ENCODE measurements at regions not wholly inside any gene's neighbourhood (a gene's known extent, or its start where the extent isn't known, plus 50 kb on each side); places are given as distances from the start of the nearest gene placed in this dataset.

DNA sequence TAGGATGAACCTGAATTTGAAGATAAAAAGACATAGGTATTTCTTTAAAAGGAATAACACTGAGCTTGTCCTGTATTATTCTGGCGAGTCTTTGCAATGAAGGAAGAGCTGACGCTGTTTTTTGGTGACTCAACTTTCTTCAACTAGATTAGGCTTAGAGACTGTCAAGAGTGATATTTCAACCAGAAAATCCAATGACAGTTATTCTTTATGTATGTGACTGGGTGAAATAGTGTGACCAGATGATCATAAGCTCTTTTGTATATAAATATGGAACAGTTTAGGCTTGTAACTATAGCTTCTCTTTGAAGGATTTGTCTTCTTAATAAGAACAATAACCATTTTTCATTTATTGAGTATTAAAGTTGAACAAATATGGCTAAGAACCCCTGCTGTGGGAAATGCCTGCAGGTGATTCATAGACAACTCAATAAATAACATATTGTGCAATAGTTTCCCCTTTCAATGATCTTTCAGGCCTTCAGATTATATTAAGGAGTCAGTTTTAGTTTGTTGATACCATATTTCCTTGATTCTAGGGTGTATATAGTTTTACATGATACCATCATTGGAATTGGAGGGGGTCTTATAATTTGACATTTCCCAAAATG is 265.6 kb upstream of the JAG1 start:
- no peak for TF ChIP-seq EZH2 (optimal IDR thresholded peaks at IDR 0.05; ENCODE audit: low read depth, low read length)
- TF ChIP-seq, protein P1, sequence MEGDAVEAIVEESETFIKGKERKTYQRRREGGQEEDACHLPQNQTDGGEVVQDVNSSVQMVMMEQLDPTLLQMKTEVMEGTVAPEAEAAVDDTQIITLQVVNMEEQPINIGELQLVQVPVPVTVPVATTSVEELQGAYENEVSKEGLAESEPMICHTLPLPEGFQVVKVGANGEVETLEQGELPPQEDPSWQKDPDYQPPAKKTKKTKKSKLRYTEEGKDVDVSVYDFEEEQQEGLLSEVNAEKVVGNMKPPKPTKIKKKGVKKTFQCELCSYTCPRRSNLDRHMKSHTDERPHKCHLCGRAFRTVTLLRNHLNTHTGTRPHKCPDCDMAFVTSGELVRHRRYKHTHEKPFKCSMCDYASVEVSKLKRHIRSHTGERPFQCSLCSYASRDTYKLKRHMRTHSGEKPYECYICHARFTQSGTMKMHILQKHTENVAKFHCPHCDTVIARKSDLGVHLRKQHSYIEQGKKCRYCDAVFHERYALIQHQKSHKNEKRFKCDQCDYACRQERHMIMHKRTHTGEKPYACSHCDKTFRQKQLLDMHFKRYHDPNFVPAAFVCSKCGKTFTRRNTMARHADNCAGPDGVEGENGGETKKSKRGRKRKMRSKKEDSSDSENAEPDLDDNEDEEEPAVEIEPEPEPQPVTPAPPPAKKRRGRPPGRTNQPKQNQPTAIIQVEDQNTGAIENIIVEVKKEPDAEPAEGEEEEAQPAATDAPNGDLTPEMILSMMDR (IDR thresholded peaks at IDR 0.05; ENCODE audit: low read length), result no peak
